H1 (cell line): ENCODE measurements at regions not wholly inside any gene's neighbourhood (a gene's known extent, or its start where the extent isn't known, plus 50 kb on each side); places are given as distances from the start of the nearest gene placed in this dataset.

Source experiments
- CTCF ChIA-PET: fragments of 300-600 bp; sonication (Branson Sonifier 250); formaldehyde crosslinking; loops from one replicate; lab custom pipeline; 2021; ENCODE audit not compliant: partially characterized antibody; lab: Charles Lee
- POLR2A ChIA-PET: fragments of 300-600 bp; sonication (Branson Sonifier 250); formaldehyde crosslinking; loops from one replicate; lab custom pipeline; 2021; ENCODE audit warnings: inconsistent platforms; ENCODE audit not compliant: partially characterized antibody; lab: Charles Lee
- DNase-seq, 2 experiments: peaks; one replicate each; pipeline versions ENCODE4 v3.0.0 to v3.0.0-alpha.2; 2010 to 2022; ENCODE audit warnings: low spot score in 2 of 2, low read depth in 1 of 2, mixed read lengths in 1 of 2
- FAIRE-seq: peaks from 2 replicates; lab custom pipeline; 2011; peaks lifted over from hg19 to GRCh38; lab: Jason Lieb, UNC
- H2AFZ ChIP-seq: 2 replicates; pipeline ENCODE4 v1.8.1; 2012; ENCODE audit warnings: low read length, inconsistent platforms
- H2AK5ac ChIP-seq: 2 replicates; pipeline ENCODE4 v1.6.1; 2013; ENCODE audit warnings: low read depth, low read length
- H2BK120ac ChIP-seq: replicated peaks from 2 replicates; pipeline ENCODE3; 2013; ENCODE audit warnings: low read depth, low read length, inconsistent platforms
- H2BK12ac ChIP-seq: 2 replicates; pipeline ENCODE4 v1.6.1; 2013; ENCODE audit warnings: low read depth, low read length
- H2BK15ac ChIP-seq: 2 replicates; pipeline ENCODE4 v1.6.1; 2013; ENCODE audit warnings: low read length
- H2BK20ac ChIP-seq: 2 replicates; pipeline ENCODE4 v1.6.1; 2013; ENCODE audit warnings: low read length
- H2BK5ac ChIP-seq: 2 replicates; pipeline ENCODE4 v1.6.1; 2013; ENCODE audit warnings: low read depth, low read length
- H3K14ac ChIP-seq: 2 replicates; pipeline ENCODE4 v1.6.1; 2013; ENCODE audit warnings: inconsistent platforms; ENCODE audit not compliant: insufficient read length
- H3K18ac ChIP-seq: 2 replicates; pipeline ENCODE4 v1.6.1; 2013; ENCODE audit warnings: low read length; ENCODE audit errors: extremely low read depth
- H3K23ac ChIP-seq: 2 replicates; pipeline ENCODE4 v1.6.1; 2013; ENCODE audit warnings: inconsistent platforms; ENCODE audit not compliant: insufficient read length
- H3K23me2 ChIP-seq: 2 replicates; pipeline ENCODE4 v1.6.1; 2013; ENCODE audit warnings: low read depth, low read length
- H3K27ac ChIP-seq: 2 replicates; pipeline ENCODE4 v1.6.1; 2011; ENCODE audit warnings: low read depth, low read length, inconsistent platforms
- H3K27me3 ChIP-seq, 4 experiments: replicated peaks in 1 of 4; 1 replicate in 1 of 4; 2 replicates in 3 of 4; pipeline versions ENCODE4 v1.6.1 to v1.8.1; 2011 to 2013; ENCODE audit warnings: low read length in 3 of 4, mild to moderate bottlenecking in 3 of 4, inconsistent platforms in 2 of 4, mixed read lengths in 2 of 4, moderate library complexity in 1 of 4; ENCODE audit not compliant: control insufficient read depth in 3 of 4, insufficient read depth in 3 of 4; ENCODE audit errors: extremely low read depth in 1 of 4
- H3K36me3 ChIP-seq, 4 experiments: 2 replicates each; pipeline versions ENCODE4 v1.6.1 to v1.8.1; 2011 to 2013; ENCODE audit warnings: mild to moderate bottlenecking in 4 of 4, low read length in 3 of 4, moderate library complexity in 2 of 4, control low read depth in 1 of 4, inconsistent platforms in 1 of 4; ENCODE audit not compliant: insufficient read depth in 4 of 4, control insufficient read depth in 2 of 4
- H3K4ac ChIP-seq: replicated peaks from 2 replicates; pipeline ENCODE3; 2013; ENCODE audit warnings: low read length, low read depth, mixed read lengths, inconsistent platforms; ENCODE audit not compliant: insufficient read length
- H3K4me1 ChIP-seq, 4 experiments: replicated peaks in 1 of 4; 1 replicate in 1 of 4; 2 replicates in 3 of 4; pipeline versions ENCODE4 v1.6.1 to v1.8.1; 2011 to 2013; ENCODE audit warnings: low read length in 3 of 4, inconsistent platforms in 2 of 4, mixed read lengths in 1 of 4; ENCODE audit not compliant: insufficient read depth in 4 of 4, control insufficient read depth in 3 of 4
- H3K4me2 ChIP-seq, 2 experiments: 2 replicates each; pipeline versions ENCODE4 v1.6.1 to v1.8.1; 2011 to 2013; ENCODE audit warnings: low read depth in 2 of 2, low read length in 2 of 2, control low read depth in 1 of 2, inconsistent platforms in 1 of 2, mild to moderate bottlenecking in 1 of 2; ENCODE audit not compliant: insufficient read depth in 1 of 2
- H3K4me3 ChIP-seq, 4 experiments: fragments of 200-600, 300-600 bp in 1 of 4; sonication (generic), shearing (Covaris generic), sonication (Bioruptor Twin) in 1 of 4; 2 replicates each; pipeline versions ENCODE4 v1.5.1 to v1.8.1; 2011 to 2016; ENCODE audit warnings: low read length in 4 of 4, low read depth in 3 of 4, control low read depth in 2 of 4, inconsistent platforms in 2 of 4, mild to moderate bottlenecking in 2 of 4, mixed read lengths in 1 of 4, moderate library complexity in 1 of 4; ENCODE audit not compliant: insufficient read depth in 2 of 4; ENCODE audit errors: extremely low read depth in 1 of 4
- H3K56ac ChIP-seq: replicated peaks from 2 replicates; pipeline ENCODE3; 2013; ENCODE audit warnings: low read depth, mild to moderate bottlenecking, mixed read lengths, low read length, inconsistent platforms; ENCODE audit not compliant: insufficient read length
- H3K79me1 ChIP-seq: 2 replicates; pipeline ENCODE4 v1.6.1; 2013; ENCODE audit warnings: low read depth, low read length, control low read depth
- H3K79me2 ChIP-seq, 2 experiments: 2 replicates each; pipeline versions ENCODE4 v1.6.1 to v1.8.1; 2012 to 2013; ENCODE audit warnings: low read length in 2 of 2, mild to moderate bottlenecking in 2 of 2, inconsistent platforms in 1 of 2; ENCODE audit not compliant: insufficient read depth in 2 of 2, control insufficient read depth in 1 of 2
- H3K9ac ChIP-seq, 4 experiments: replicated peaks in 1 of 4; 1 replicate in 1 of 4; 2 replicates in 3 of 4; pipeline versions ENCODE4 v1.6.1 to v1.8.1; 2011 to 2013; ENCODE audit warnings: low read depth in 3 of 4, low read length in 3 of 4, control low read depth in 2 of 4, mild to moderate bottlenecking in 2 of 4, moderate library complexity in 2 of 4, inconsistent platforms in 1 of 4; ENCODE audit errors: extremely low read depth in 1 of 4
- H3K9me3 ChIP-seq, 2 experiments: 2 replicates each; pipeline versions ENCODE4 v1.6.1 to v1.8.1; 2012 to 2013; ENCODE audit warnings: mild to moderate bottlenecking in 2 of 2, moderate library complexity in 2 of 2, control low read depth in 1 of 2, inconsistent platforms in 1 of 2, low read depth in 1 of 2, low read length in 1 of 2, mixed read lengths in 1 of 2; ENCODE audit not compliant: insufficient read depth in 2 of 2
- H4K20me1 ChIP-seq, 2 experiments: replicated peaks in 1 of 2; 2 replicates each; pipeline versions ENCODE3 to v1.8.1; 2011 to 2013; ENCODE audit warnings: inconsistent platforms in 2 of 2, low read length in 2 of 2, mild to moderate bottlenecking in 1 of 2; ENCODE audit not compliant: insufficient read depth in 2 of 2, control insufficient read depth in 1 of 2
- H4K5ac ChIP-seq: 2 replicates; pipeline ENCODE4 v1.6.1; 2013; ENCODE audit warnings: low read length, low read depth, mixed read lengths, inconsistent platforms; ENCODE audit not compliant: insufficient read length
- H4K8ac ChIP-seq: 2 replicates; pipeline ENCODE4 v1.8.0; 2013; ENCODE audit warnings: mild to moderate bottlenecking, moderate library complexity, low read length, inconsistent platforms; ENCODE audit not compliant: insufficient read depth; ENCODE audit errors: extremely low read depth
- H4K91ac ChIP-seq: replicated peaks from 2 replicates; pipeline ENCODE3; 2013; ENCODE audit warnings: low read length, mixed read lengths, inconsistent platforms; ENCODE audit not compliant: insufficient read length
- POLR2A ChIP-seq, 2 experiments: IDR thresholded peaks; 1 replicate in 1 of 2; 2 replicates in 1 of 2; pipeline ENCODE4 v1.6.1; 2011; ENCODE audit warnings: low read depth in 2 of 2, low read length in 2 of 2, mild to moderate bottlenecking in 2 of 2; ENCODE audit errors: control extremely low read depth in 1 of 2
- RAD21 ChIP-seq, 2 experiments: IDR thresholded peaks in 1 of 2; conservative IDR thresholded peaks in 1 of 2; 2 replicates each; pipeline ENCODE4 v1.6.1; 2011; ENCODE audit warnings: low read depth in 2 of 2, low read length in 2 of 2, improper control_type of control experiment in 1 of 2, inconsistent platforms in 1 of 2, mild to moderate bottlenecking in 1 of 2, moderate library complexity in 1 of 2
- WGBS, 2 experiments: shearing (Covaris generic) in 1 of 2; methylation state at CpG; one replicate each; pipeline versions ENCODE4 v1.1.6 to v1.1.7; 2013 to 2015; ENCODE audit warnings: low lambda C conversion rate in 2 of 2, mixed read lengths in 2 of 2, inconsistent platforms in 1 of 2, low coverage in 1 of 2, missing lambda C conversion rate in 1 of 2; ENCODE audit not compliant: insufficient replicate concordance in 2 of 2, insufficient coverage in 1 of 2, insufficient read length in 1 of 2; ENCODE audit errors: extremely low coverage in 1 of 2, missing lambda C conversion rate in 1 of 2; 5-methylcytosine and 5-hydroxymethylcytosine counted together
- TF ChIP-seq, protein P1 (sequence below): IDR thresholded peaks from 2 replicates; pipeline ENCODE4 v1.6.1; 2012; ENCODE audit warnings: inconsistent platforms

DNA sequence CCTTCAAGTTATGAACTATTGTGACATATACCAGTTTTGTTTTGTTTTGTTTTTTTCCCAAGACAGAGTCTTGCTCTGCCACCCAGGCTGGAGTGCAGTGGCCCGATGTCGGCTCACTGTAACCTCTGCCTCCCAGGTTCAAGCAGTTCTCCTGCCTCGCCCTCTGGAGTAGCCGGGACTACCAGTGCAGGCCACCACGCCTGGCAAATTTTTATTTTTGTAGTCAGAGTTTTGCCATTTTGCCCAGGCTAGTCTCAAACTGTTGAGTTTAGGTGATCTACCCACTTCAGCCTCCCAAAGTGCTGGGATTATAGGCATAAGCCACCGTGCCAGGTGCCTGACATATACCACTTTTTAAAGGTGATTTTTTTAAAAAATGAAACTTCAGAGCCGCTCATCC, 74.6 kb downstream of the ARRDC4 start:
- peak overlapping the region; percentile 88; the same call in 1 of the 2 replicates for H2AFZ ChIP-seq
- H2BK5ac ChIP-seq, result no peak overlapping the region
- no peak overlapping the region for H3K9ac ChIP-seq

More for the DNA sequence above, 74.6 kb downstream of the ARRDC4 start:
- no peak overlapping the region for H3K56ac ChIP-seq
- no peak overlapping the region for H2BK12ac ChIP-seq
- H2AK5ac ChIP-seq, result no peak overlapping the region
- H3K36me3 ChIP-seq, result no peaks in the 10 kb centered on the region
- no peak overlapping the region for H2BK15ac ChIP-seq
- H2BK120ac ChIP-seq, result no peak overlapping the region
- H3K9me3 ChIP-seq, result no peaks in the 10 kb centered on the region
- ChIA-PET CTCF (interaction anchor here (1.2 to 2.1 kb wide), 2 partner anchors 127 to 143 kb away, joined by 4 to 5 read pairs; no protein-coding TSS in a partner anchor), POLR2A (no interaction called here)
- no peaks in the 10 kb centered on the region for H4K20me1 ChIP-seq
- H3K4ac ChIP-seq, result no peak overlapping the region
- H3K18ac ChIP-seq, result no peak overlapping the region
- H3K4me2 ChIP-seq, result no peak overlapping the region
- no peak overlapping the region for H4K91ac ChIP-seq
- no peak for FAIRE-seq
- no peak overlapping the region for H3K27ac ChIP-seq
- no peak overlapping the region for H3K14ac ChIP-seq
- H4K8ac ChIP-seq, result no peak overlapping the region
- H4K5ac ChIP-seq, result no peak overlapping the region
- H2BK20ac ChIP-seq, result no peak overlapping the region
- H3K4me1 ChIP-seq, result no peaks in the 10 kb centered on the region
- no peaks in the 10 kb centered on the region for H3K27me3 ChIP-seq
- no peak for DNase-seq
- H3K23ac ChIP-seq, result no peak overlapping the region
- H3K23me2 ChIP-seq, result no peaks in the 10 kb centered on the region
- no peaks in the 10 kb centered on the region for H3K79me2 ChIP-seq
- 94% methylated on average over 7 of the region's 7 CpGs; no CpG with 5 or more reads in 1 of the 2 experiments for WGBS, 2 experiments
- no peak for TF ChIP-seq RAD21 (IDR thresholded peaks at IDR 0.05 in 1 of 2, conservative IDR thresholded peaks at IDR 0.05 in 1 of 2; ENCODE audit: low read depth in 2 of 2, low read length in 2 of 2)
- no peak for TF ChIP-seq POLR2A (IDR thresholded peaks at IDR 0.05; ENCODE audit: control extremely low read depth in 1 of 2, low read depth in 2 of 2, low read length in 2 of 2)
- TF ChIP-seq, protein P1, sequence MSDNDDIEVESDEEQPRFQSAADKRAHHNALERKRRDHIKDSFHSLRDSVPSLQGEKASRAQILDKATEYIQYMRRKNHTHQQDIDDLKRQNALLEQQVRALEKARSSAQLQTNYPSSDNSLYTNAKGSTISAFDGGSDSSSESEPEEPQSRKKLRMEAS, result no peak
- H3K4me3 ChIP-seq, result no peak overlapping the region
- no peaks in the 10 kb centered on the region for H3K79me1 ChIP-seq
